Pancreas (tissue), 10 donors: ENCODE measurements at regions not wholly inside any gene's neighbourhood (a gene's known extent, or its start where the extent isn't known, plus 50 kb on each side); places are given as distances from the start of the nearest gene placed in this dataset.

Experiments used
- ATAC-seq, 4 donors: fragments of 200-7000 bp; cut with Tn5 transposase; one replicate each; pipeline versions ENCODE4 v1.8.0 to v1.9.1; 2020; ENCODE audit warnings: mild to moderate bottlenecking in 4 of 4, moderate library complexity in 4 of 4
- DNase-seq, 6 donors: peaks; one replicate each; pipeline ENCODE4 v3.0.0-alpha.2; 2020
- FAIRE-seq: peaks from 2 replicates; lab custom pipeline; 2012; peaks lifted over from hg19 to GRCh38; lab: Jason Lieb, UNC
- H3K27ac ChIP-seq, 4 donors: fragments of 200-600 bp; sonication (generic); 1 replicate in 3 of 4; 2 replicates in 1 of 4; pipeline versions ENCODE4 v1.5.0 to v1.8.0; 2020
- H3K27me3 ChIP-seq, 4 donors: fragments of 200-600 bp; one replicate each; pipeline ENCODE4 v1.8.0; 2021
- H3K36me3 ChIP-seq, 3 donors: fragments of 200-600 bp; sonication (generic) in 1 of 3; one replicate each; pipeline versions ENCODE4 v1.5.0 to v1.8.0; 2020 to 2021
- H3K4me1 ChIP-seq, 3 donors: fragments of 200-600 bp; one replicate each; pipeline ENCODE4 v1.8.0; 2021
- H3K4me3 ChIP-seq, 4 donors: fragments of 200-600 bp; sonication (generic) in 2 of 4; one replicate each; pipeline versions ENCODE4 v1.5.0 to v1.8.0; 2020 to 2021
- H3K9me3 ChIP-seq, 4 donors: fragments of 200-600 bp; one replicate each; pipeline ENCODE4 v1.8.0; 2021
- CTCF ChIP-seq, 4 donors: fragments of 200-600 bp; sonication (generic) in 3 of 4; IDR thresholded peaks; one replicate each; pipeline versions ENCODE4 v1.5.0 to v1.8.0; 2021; ENCODE audit warnings: antibody characterized with exemption in 4 of 4
- WGBS, 2 donors: extraction: QIAGEN DNeasy Blood & Tissue Kit; methylation state at CpG; one replicate each; pipeline ENCODE4 v1.1.7; 2013; 5-methylcytosine and 5-hydroxymethylcytosine counted together
- intact Hi-C, 3 donors: fragments of 100-400 bp; cut with DNase I; formaldehyde crosslinking; loops; one replicate each; pipeline versions ENCODE4 v1.11.1 to v1.14.2; 2022
- donor health status: healthy with polysubstance abuse.
- donor health status: DM: no; HTN: no; CAD: no; lungs with moderate emphysema.
- donor health status: DM: no; HTN: no; CAD: no.
- donor health status: control.
- donor health status: control.
- donor health status: Bipolar disorder and iron deficiency.
- donor health status: DM: yes; HTN: yes; CAD: no.
- donor health status: DM: no; HTN: no; CAD: no.
- donor health status: DM: no; HTN: no; CAD: no.
- donor health status: DM: yes; HTN: yes; CAD: no.

- DNase-seq, result no peak
- no peak for TF ChIP-seq CTCF (IDR thresholded peaks at IDR 0.05)
- WGBS, 2 donors, result 70 to 86% methylated on average over 2 of the region's 2 CpGs
- Histone ChIP-seq H3K4me3 (no peak overlapping the region), H3K4me1 (no peaks in the 10 kb centered on the region), H3K9me3 (no peaks in the 10 kb centered on the region), H3K27me3 (no peaks in the 10 kb centered on the region), H3K27ac (no peak overlapping the region), H3K36me3 (no peaks in the 10 kb centered on the region)
- FAIRE-seq, result no peak
- intact Hi-C loops, result no loop called here
- no peak for ATAC-seq
Measured at GRCh38 chr7:146004805-146005204, 111.8 kb upstream of the CNTNAP2 start.

GRCh38 chr7:146002431-146003078 is 114.0 kb upstream of the CNTNAP2 start:
- no peak for ATAC-seq
- no peak for DNase-seq
- WGBS, 2 donors, result 41 to 56% methylated on average over 8 of the region's 8 CpGs
- no peaks in the 10 kb centered on the region for H3K4me1 ChIP-seq
- no peak overlapping the region for H3K27ac ChIP-seq
- H3K4me3 ChIP-seq, result no peak overlapping the region
- intact Hi-C loops, result no loop called here
- no peaks in the 10 kb centered on the region for H3K36me3 ChIP-seq
- FAIRE-seq, result no peak
- TF ChIP-seq CTCF (IDR thresholded peaks at IDR 0.05), result no peak
- no peaks in the 10 kb centered on the region for H3K9me3 ChIP-seq
- H3K27me3 ChIP-seq, result no peaks in the 10 kb centered on the region

GRCh38 chr7:146002008-146002407 is 114.6 kb upstream of the CNTNAP2 start:
- Histone ChIP-seq H3K4me3 (no peak overlapping the region), H3K27ac (no peak overlapping the region), H3K4me1 (no peaks in the 10 kb centered on the region), H3K36me3 (no peaks in the 10 kb centered on the region), H3K9me3 (no peaks in the 10 kb centered on the region), H3K27me3 (no peaks in the 10 kb centered on the region)
- no peak for TF ChIP-seq CTCF (IDR thresholded peaks at IDR 0.05)
- FAIRE-seq (no peak), ATAC-seq (no peak), DNase-seq (no peak)
- intact Hi-C loops, result no loop called here

GRCh38 chr7:146000882-146001281 is 115.7 kb upstream of the CNTNAP2 start:
- 52 to 69% methylated on average over 2 of the region's 2 CpGs for WGBS, 2 donors
- Histone ChIP-seq H3K36me3 (no peaks in the 10 kb centered on the region), H3K4me3 (no peak overlapping the region), H3K27ac (no peak overlapping the region), H3K27me3 (no peaks in the 10 kb centered on the region), H3K4me1 (no peaks in the 10 kb centered on the region), H3K9me3 (no peaks in the 10 kb centered on the region)
- no peak for FAIRE-seq
- TF ChIP-seq CTCF (IDR thresholded peaks at IDR 0.05), result no peak
- ATAC-seq, result no peak
- no peak for DNase-seq
- intact Hi-C loops, result no loop called here

- intact Hi-C loops, result no loop called here
- H3K9me3 ChIP-seq, result no peaks in the 10 kb centered on the region
- ATAC-seq (no peak), DNase-seq (no peak), FAIRE-seq (no peak)
- TF ChIP-seq CTCF (IDR thresholded peaks at IDR 0.05), result no peak
- H3K4me1 ChIP-seq, result no peaks in the 10 kb centered on the region
- H3K4me3 ChIP-seq, result no peak overlapping the region
- WGBS, 2 donors, result 40 to 51% methylated on average over 4 of the region's 4 CpGs
- no peaks in the 10 kb centered on the region for H3K27me3 ChIP-seq
- no peaks in the 10 kb centered on the region for H3K36me3 ChIP-seq
- no peak overlapping the region for H3K27ac ChIP-seq
Measured at GRCh38 chr7:145989469-145989868, 127.1 kb upstream of the CNTNAP2 start.
